Pancreas (tissue), 10 donors: ENCODE measurements at regions not wholly inside any gene's neighbourhood (a gene's known extent, or its start where the extent isn't known, plus 50 kb on each side); places are given as distances from the start of the nearest gene placed in this dataset.

ENCODE experiments used
- ATAC-seq, 4 donors: fragments of 200-7000 bp; cut with Tn5 transposase; one replicate each; pipeline versions ENCODE4 v1.8.0 to v1.9.1; 2020; ENCODE audit warnings: mild to moderate bottlenecking in 4 of 4, moderate library complexity in 4 of 4
- DNase-seq, 6 donors: peaks; one replicate each; pipeline ENCODE4 v3.0.0-alpha.2; 2020
- FAIRE-seq: peaks from 2 replicates; lab custom pipeline; 2012; peaks lifted over from hg19 to GRCh38; lab: Jason Lieb, UNC
- H3K27ac ChIP-seq, 4 donors: fragments of 200-600 bp; sonication (generic); 1 replicate in 3 of 4; 2 replicates in 1 of 4; pipeline versions ENCODE4 v1.5.0 to v1.8.0; 2020
- H3K27me3 ChIP-seq, 4 donors: fragments of 200-600 bp; one replicate each; pipeline ENCODE4 v1.8.0; 2021
- H3K36me3 ChIP-seq, 3 donors: fragments of 200-600 bp; sonication (generic) in 1 of 3; one replicate each; pipeline versions ENCODE4 v1.5.0 to v1.8.0; 2020 to 2021
- H3K4me1 ChIP-seq, 3 donors: fragments of 200-600 bp; one replicate each; pipeline ENCODE4 v1.8.0; 2021
- H3K4me3 ChIP-seq, 4 donors: fragments of 200-600 bp; sonication (generic) in 2 of 4; one replicate each; pipeline versions ENCODE4 v1.5.0 to v1.8.0; 2020 to 2021
- H3K9me3 ChIP-seq, 4 donors: fragments of 200-600 bp; one replicate each; pipeline ENCODE4 v1.8.0; 2021
- WGBS, 2 donors: extraction: QIAGEN DNeasy Blood & Tissue Kit; methylation state at CpG; one replicate each; pipeline ENCODE4 v1.1.7; 2013; 5-methylcytosine and 5-hydroxymethylcytosine counted together
- intact Hi-C, 3 donors: fragments of 100-400 bp; cut with DNase I; formaldehyde crosslinking; loops; one replicate each; pipeline versions ENCODE4 v1.11.1 to v1.14.2; 2022
- TF ChIP-seq, protein P1 (sequence below), 4 donors: fragments of 200-600 bp; sonication (generic) in 3 of 4; IDR thresholded peaks; one replicate each; pipeline versions ENCODE4 v1.5.0 to v1.8.0; 2021; ENCODE audit warnings: antibody characterized with exemption in 4 of 4
- donor health status: healthy with polysubstance abuse.
- donor health status: DM: no; HTN: no; CAD: no; lungs with moderate emphysema.
- donor health status: DM: no; HTN: no; CAD: no.
- donor health status: control.
- donor health status: control.
- donor health status: Bipolar disorder and iron deficiency.
- donor health status: DM: yes; HTN: yes; CAD: no.
- donor health status: DM: no; HTN: no; CAD: no.
- donor health status: DM: no; HTN: no; CAD: no.
- donor health status: DM: yes; HTN: yes; CAD: no.

DNA sequence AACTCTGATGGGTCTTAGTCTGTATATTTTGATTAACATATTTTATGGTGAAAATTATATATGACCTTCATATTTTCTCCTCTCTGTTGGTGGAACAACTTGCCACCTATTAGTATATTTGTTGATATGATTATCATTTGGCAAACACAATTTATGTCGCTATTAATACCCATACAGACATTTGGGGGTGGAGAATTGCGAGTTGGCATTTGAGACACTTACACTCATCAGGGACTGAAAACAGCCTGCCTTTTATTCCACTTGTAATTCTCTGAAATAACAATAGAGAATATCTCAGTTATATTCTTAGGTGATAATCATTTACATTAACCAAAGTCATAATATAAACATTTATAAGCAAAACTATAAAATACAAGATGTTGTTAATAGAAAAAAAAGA, 100.5 kb upstream of the RGS18 start:
- no peaks in the 10 kb centered on the region for H3K27me3 ChIP-seq
- WGBS, 2 donors: 53 to 58% methylated on average over 2 of the region's 2 CpGs
- FAIRE-seq (no peak), DNase-seq (no peak), ATAC-seq (no peak)
- H3K36me3 ChIP-seq: no peaks in the 10 kb centered on the region
- H3K4me3 ChIP-seq: no peak overlapping the region
- intact Hi-C loops: no loop called here
- H3K9me3 ChIP-seq: no peaks in the 10 kb centered on the region
- TF ChIP-seq, protein P1, sequence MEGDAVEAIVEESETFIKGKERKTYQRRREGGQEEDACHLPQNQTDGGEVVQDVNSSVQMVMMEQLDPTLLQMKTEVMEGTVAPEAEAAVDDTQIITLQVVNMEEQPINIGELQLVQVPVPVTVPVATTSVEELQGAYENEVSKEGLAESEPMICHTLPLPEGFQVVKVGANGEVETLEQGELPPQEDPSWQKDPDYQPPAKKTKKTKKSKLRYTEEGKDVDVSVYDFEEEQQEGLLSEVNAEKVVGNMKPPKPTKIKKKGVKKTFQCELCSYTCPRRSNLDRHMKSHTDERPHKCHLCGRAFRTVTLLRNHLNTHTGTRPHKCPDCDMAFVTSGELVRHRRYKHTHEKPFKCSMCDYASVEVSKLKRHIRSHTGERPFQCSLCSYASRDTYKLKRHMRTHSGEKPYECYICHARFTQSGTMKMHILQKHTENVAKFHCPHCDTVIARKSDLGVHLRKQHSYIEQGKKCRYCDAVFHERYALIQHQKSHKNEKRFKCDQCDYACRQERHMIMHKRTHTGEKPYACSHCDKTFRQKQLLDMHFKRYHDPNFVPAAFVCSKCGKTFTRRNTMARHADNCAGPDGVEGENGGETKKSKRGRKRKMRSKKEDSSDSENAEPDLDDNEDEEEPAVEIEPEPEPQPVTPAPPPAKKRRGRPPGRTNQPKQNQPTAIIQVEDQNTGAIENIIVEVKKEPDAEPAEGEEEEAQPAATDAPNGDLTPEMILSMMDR (IDR thresholded peaks at IDR 0.05): no peak
- no peak overlapping the region for H3K27ac ChIP-seq
- no peaks in the 10 kb centered on the region for H3K4me1 ChIP-seq

DNA sequence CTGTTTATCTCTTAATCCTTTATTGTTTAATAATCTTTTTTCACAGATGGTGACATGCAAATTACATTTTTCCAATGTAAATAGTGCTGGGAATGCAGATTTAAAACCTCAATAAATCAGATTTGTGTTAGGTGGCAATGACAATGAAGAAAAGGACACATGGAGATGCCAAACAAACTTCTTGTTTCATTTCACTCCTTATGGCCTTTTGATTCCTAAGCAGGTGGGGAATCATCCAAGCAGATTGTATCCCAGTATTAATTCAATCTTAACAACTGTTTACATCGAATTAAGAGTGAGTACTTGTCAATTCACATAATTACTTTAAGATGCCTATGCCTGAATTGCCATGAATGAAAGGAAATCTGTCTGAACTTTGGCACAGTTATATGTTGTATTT, 98.9 kb upstream of the RGS18 start:
- Histone ChIP-seq H3K27me3 (no peaks in the 10 kb centered on the region), H3K27ac (no peak overlapping the region), H3K36me3 (no peaks in the 10 kb centered on the region), H3K9me3 (no peaks in the 10 kb centered on the region), H3K4me1 (no peaks in the 10 kb centered on the region), H3K4me3 (no peak overlapping the region)
- TF ChIP-seq, protein P1 (IDR thresholded peaks at IDR 0.05): no peak
- intact Hi-C loops: no loop called here
- no peak for FAIRE-seq
- no peak for DNase-seq
- no peak for ATAC-seq
- WGBS, 2 donors: 39 to 58% methylated on average over 1 of the region's 1 CpG

- no peaks in the 10 kb centered on the region for H3K9me3 ChIP-seq
- FAIRE-seq (no peak), DNase-seq (no peak), ATAC-seq (no peak)
- H3K4me3 ChIP-seq: no peak overlapping the region
- no peaks in the 10 kb centered on the region for H3K36me3 ChIP-seq
- H3K4me1 ChIP-seq: no peaks in the 10 kb centered on the region
- 35 to 37% methylated on average over 2 of the region's 2 CpGs for WGBS, 2 donors
- H3K27me3 ChIP-seq: no peaks in the 10 kb centered on the region
- intact Hi-C loops: no loop called here
- H3K27ac ChIP-seq: no peak overlapping the region
- TF ChIP-seq, protein P1 (IDR thresholded peaks at IDR 0.05): no peak
These were observed 96.7 kb upstream of the RGS18 start for GRCh38 chr1:192061556-192061955.

DNA sequence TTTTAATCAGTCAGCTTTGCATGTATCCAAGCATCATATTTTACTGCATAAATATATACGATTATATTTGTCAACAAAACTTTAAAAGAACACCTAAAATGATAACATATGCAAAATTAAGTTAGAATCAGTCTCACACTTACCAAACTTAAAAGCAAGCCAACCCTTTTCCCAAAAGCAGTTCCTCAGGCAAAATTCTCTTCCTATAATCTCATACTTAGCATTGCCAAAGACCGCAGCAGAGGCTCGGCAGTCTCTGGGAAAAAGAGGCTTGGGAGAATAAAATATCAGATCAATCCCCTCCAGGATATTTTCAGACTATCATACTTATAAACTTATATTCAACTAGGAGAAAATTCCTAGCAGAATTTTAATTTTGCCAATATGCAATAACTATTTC, 93.2 kb upstream of the RGS18 start:
- no peaks in the 10 kb centered on the region for H3K9me3 ChIP-seq
- FAIRE-seq: no peak
- no peak for ATAC-seq
- TF ChIP-seq, protein P1 (IDR thresholded peaks at IDR 0.05): no peak
- DNase-seq: no peak
- no peaks in the 10 kb centered on the region for H3K27me3 ChIP-seq
- 74 to 84% methylated on average over 3 of the region's 3 CpGs for WGBS, 2 donors
- H3K4me1 ChIP-seq: no peaks in the 10 kb centered on the region
- intact Hi-C loops: no loop called here
- no peak overlapping the region for H3K4me3 ChIP-seq
- H3K27ac ChIP-seq: no peak overlapping the region
- H3K36me3 ChIP-seq: no peaks in the 10 kb centered on the region

- intact Hi-C loops: no loop called here
- FAIRE-seq: no peak
- Histone ChIP-seq H3K27ac (no peak overlapping the region), H3K9me3 (no peaks in the 10 kb centered on the region), H3K4me3 (no peak overlapping the region), H3K36me3 (no peaks in the 10 kb centered on the region), H3K27me3 (no peaks in the 10 kb centered on the region), H3K4me1 (no peaks in the 10 kb centered on the region)
- ATAC-seq: no peak
- no peak for DNase-seq
- WGBS, 2 donors: 74 to 81% methylated on average over 4 of the region's 4 CpGs
- TF ChIP-seq, protein P1 (IDR thresholded peaks at IDR 0.05): no peak
These were observed 92.1 kb upstream of the RGS18 start for GRCh38 chr1:192066202-192066601.
